ENCODE measurements at regions not wholly inside any gene's neighbourhood (a gene's known extent, or its start where the extent isn't known, plus 50 kb on each side); places are given as distances from the start of the nearest gene placed in this dataset.

- no peaks in the 10 kb centered on the region for H3K9me3 ChIP-seq
- no peaks in the 10 kb centered on the region for H3K4me1 ChIP-seq (replicated peaks)
- H3K27me3 ChIP-seq (replicated peaks; ENCODE audit: insufficient read depth) = no peaks in the 10 kb centered on the region
- no peak overlapping the region for H3K4me3 ChIP-seq
- H3K36me3 ChIP-seq = no peaks in the 10 kb centered on the region
- no peak overlapping the region for H3K27ac ChIP-seq
- WGBS = 72% methylated on average over 3 of the region's 3 CpGs
- no peak for TF ChIP-seq CTCF (IDR thresholded peaks at IDR 0.05)
- no peak for TF ChIP-seq POLR2AphosphoS5 (IDR thresholded peaks at IDR 0.05)
- TF ChIP-seq POLR2A (IDR thresholded peaks at IDR 0.05) = no peak
- intact Hi-C loops (cut with DNase I) = no loop called here
- DNase-seq (ENCODE audit: low spot score) = no peak
Observed at GRCh38 chr20:43781215-43781614, 54.4 kb upstream of the GTSF1L start.

DNA sequence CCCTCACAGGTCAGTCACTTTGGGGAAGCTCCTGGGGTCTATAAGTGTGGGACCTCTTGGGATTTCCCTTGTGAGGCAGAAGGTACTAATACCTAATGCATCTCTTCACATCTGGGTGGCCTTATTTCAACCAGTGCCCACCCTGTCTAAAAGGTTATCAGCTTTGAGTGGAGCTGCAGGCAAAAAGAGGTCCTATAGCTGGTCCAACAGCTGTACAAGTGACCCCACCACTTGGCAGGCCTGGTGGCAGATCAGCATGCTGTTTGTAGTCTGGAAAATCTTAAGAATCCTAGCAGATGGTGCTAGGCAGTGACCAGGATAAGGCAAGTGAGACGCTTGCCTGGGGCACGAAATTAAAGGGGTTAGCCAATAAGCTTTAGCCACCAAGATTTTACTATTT is 51.6 kb upstream of the GTSF1L start:
- WGBS = 87% methylated on average over 2 of the region's 2 CpGs
- DNase-seq (ENCODE audit: low spot score) = no peak
- intact Hi-C loops (cut with DNase I) = no loop called here

DNA sequence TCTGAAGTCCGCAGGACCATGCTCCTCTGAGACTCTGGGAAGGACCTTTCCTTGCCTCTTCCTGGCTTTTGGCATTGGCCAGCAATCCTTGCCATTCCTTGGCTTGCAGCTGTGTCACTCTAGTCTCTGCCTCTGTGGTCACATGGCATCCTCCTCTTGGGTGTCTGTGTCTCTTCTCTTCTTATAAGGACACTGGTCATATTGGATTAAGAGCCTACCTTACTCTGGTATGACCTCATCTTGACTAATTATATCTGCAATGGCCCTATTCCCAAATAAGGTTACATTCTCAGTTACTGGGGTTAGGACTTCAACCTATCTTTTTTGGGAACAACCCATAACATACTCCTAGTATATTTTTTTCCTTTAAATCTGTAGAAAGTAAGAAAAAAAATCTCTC is 49.9 kb upstream of the GTSF1L start:
- Histone ChIP-seq H3K4me3 (no peak overlapping the region), H3K36me3 (no peaks in the 10 kb centered on the region), H3K27me3 (replicated peaks; ENCODE audit: insufficient read depth) (no peaks in the 10 kb centered on the region), H3K9me3 (no peaks in the 10 kb centered on the region), H3K4me1 (replicated peaks) (no peaks in the 10 kb centered on the region), H3K27ac (no peak overlapping the region)
- 100% methylated on average over 1 of the region's 1 CpG for WGBS
- TF ChIP-seq POLR2A (IDR thresholded peaks at IDR 0.05) (no peak), POLR2AphosphoS5 (IDR thresholded peaks at IDR 0.05) (no peak), CTCF (IDR thresholded peaks at IDR 0.05) (no peak)
- intact Hi-C loops (cut with DNase I) = no loop called here
- no peak for DNase-seq (ENCODE audit: low spot score)

More for the DNA sequence above, 51.6 kb upstream of the GTSF1L start:
- no peak overlapping the region for H3K4me3 ChIP-seq
- TF ChIP-seq CTCF (IDR thresholded peaks at IDR 0.05) (no peak), POLR2A (IDR thresholded peaks at IDR 0.05) (no peak), POLR2AphosphoS5 (IDR thresholded peaks at IDR 0.05) (no peak)
- no peaks in the 10 kb centered on the region for H3K27me3 ChIP-seq (replicated peaks; ENCODE audit: insufficient read depth)
- no peaks in the 10 kb centered on the region for H3K4me1 ChIP-seq (replicated peaks)
- no peaks in the 10 kb centered on the region for H3K36me3 ChIP-seq
- no peak overlapping the region for H3K27ac ChIP-seq
- no peaks in the 10 kb centered on the region for H3K9me3 ChIP-seq

Small RNA genes in the stretch of these regions (small RNA-seq; reads per million reads assigned to genes)
- 0 reads per million in 2 donors for gene RNU6-639P

All from prostate gland (tissue), 2 donors.